ENCODE measurements at regions not wholly inside any gene's neighbourhood (a gene's known extent, or its start where the extent isn't known, plus 50 kb on each side); places are given as distances from the start of the nearest gene placed in this dataset.
"Not testable (repeated sequence)": the region's sequence is repeated elsewhere in the genome, so short reads cannot be mapped to it uniquely, and the experiment has no call there.

GRCh38 chr6:74061201-74061600 is 365.2 kb downstream of the CD109 start:
- TF ChIP-seq GATA1 (IDR thresholded peaks at IDR 0.05; ENCODE audit: low read depth, low read length): no peak
- no peak for TF ChIP-seq POLR2A (IDR thresholded peaks at IDR 0.05; ENCODE audit: low read length)
- DNase-seq: no peak

GRCh38 chr6:74060354-74060753 is 364.4 kb downstream of the CD109 start:
- no peak for DNase-seq

GRCh38 chr6:74058606-74059005 is 362.6 kb downstream of the CD109 start:
- TF ChIP-seq POLR2A (IDR thresholded peaks at IDR 0.05; ENCODE audit: low read length) (no peak), GATA1 (IDR thresholded peaks at IDR 0.05; ENCODE audit: low read depth, low read length) (no peak)
- DNase-seq: no peak

More at GRCh38 chr6:74060354-74060753, 364.4 kb downstream of the CD109 start:
- TF ChIP-seq GATA1 (IDR thresholded peaks at IDR 0.05; ENCODE audit: low read depth, low read length) (no peak), POLR2A (IDR thresholded peaks at IDR 0.05; ENCODE audit: low read length) (no peak)

GRCh38 chr6:74057326-74057725 is 361.3 kb downstream of the CD109 start:
- TF ChIP-seq POLR2A (IDR thresholded peaks at IDR 0.05; ENCODE audit: low read length) (no peak), GATA1 (IDR thresholded peaks at IDR 0.05; ENCODE audit: low read depth, low read length) (no peak)

GRCh38 chr6:74054190-74054589 is 358.2 kb downstream of the CD109 start:
- no peak for DNase-seq
- no peak for TF ChIP-seq POLR2A (IDR thresholded peaks at IDR 0.05; ENCODE audit: low read length)
- no peak for TF ChIP-seq GATA1 (IDR thresholded peaks at IDR 0.05; ENCODE audit: low read depth, low read length)

More at GRCh38 chr6:74057326-74057725, 361.3 kb downstream of the CD109 start:
- DNase-seq: no peak

GRCh38 chr6:74050921-74051320 is 354.9 kb downstream of the CD109 start:
- no peak for TF ChIP-seq POLR2A (IDR thresholded peaks at IDR 0.05; ENCODE audit: low read length)
- no peak for TF ChIP-seq GATA1 (IDR thresholded peaks at IDR 0.05; ENCODE audit: low read depth, low read length)
- no peak for DNase-seq

GRCh38 chr6:74048387-74048786 is 352.4 kb downstream of the CD109 start:
- TF ChIP-seq GATA1 (IDR thresholded peaks at IDR 0.05; ENCODE audit: low read depth, low read length) (no peak), POLR2A (IDR thresholded peaks at IDR 0.05; ENCODE audit: low read length) (no peak)
- DNase-seq: no peak

GRCh38 chr6:74044417-74045096 is 348.6 kb downstream of the CD109 start:
- DNase-seq: peak in 1 of 2 experiments; percentile 1
- TF ChIP-seq POLR2A (IDR thresholded peaks at IDR 0.05; ENCODE audit: low read length) (no peak), GATA1 (IDR thresholded peaks at IDR 0.05; ENCODE audit: low read depth, low read length) (no peak)

- no peak for DNase-seq
- TF ChIP-seq POLR2A (IDR thresholded peaks at IDR 0.05; ENCODE audit: low read length) (no peak), GATA1 (IDR thresholded peaks at IDR 0.05; ENCODE audit: low read depth, low read length) (no peak)
These were observed 345.4 kb downstream of the CD109 start for GRCh38 chr6:74041420-74041819.

GRCh38 chr6:74018825-74019224 is 322.8 kb downstream of the CD109 start:
- no peak for DNase-seq
- TF ChIP-seq POLR2A (IDR thresholded peaks at IDR 0.05; ENCODE audit: low read length) (no peak), GATA1 (IDR thresholded peaks at IDR 0.05; ENCODE audit: low read depth, low read length) (no peak)

- TF ChIP-seq GATA1 (IDR thresholded peaks at IDR 0.05; ENCODE audit: low read depth, low read length) (no peak), POLR2A (IDR thresholded peaks at IDR 0.05; ENCODE audit: low read length) (no peak)
These were observed 319.4 kb downstream of the CD109 start for GRCh38 chr6:74015427-74015826.

GRCh38 chr6:74000666-74001490 is 304.9 kb downstream of the CD109 start:
- no peak for DNase-seq
- TF ChIP-seq POLR2A (IDR thresholded peaks at IDR 0.05; ENCODE audit: low read length) (no peak), GATA1 (IDR thresholded peaks at IDR 0.05; ENCODE audit: low read depth, low read length) (no peak)

More at GRCh38 chr6:74015427-74015826, 319.4 kb downstream of the CD109 start:
- DNase-seq: no peak

- DNase-seq: not testable (repeated sequence)
These were observed 294.7 kb downstream of the CD109 start for GRCh38 chr6:73990609-73991238.

- TF ChIP-seq GATA1 (IDR thresholded peaks at IDR 0.05; ENCODE audit: low read depth, low read length) (no peak), POLR2A (IDR thresholded peaks at IDR 0.05; ENCODE audit: low read length) (no peak)
- DNase-seq: no peak
These were observed 293.4 kb downstream of the CD109 start for GRCh38 chr6:73989428-73989827.

All from erythroblast (primary cell).